Progenitor cell of endocrine pancreas (in vitro differentiated cells): ENCODE measurements at regions not wholly inside any gene's neighbourhood (a gene's known extent, or its start where the extent isn't known, plus 50 kb on each side); places are given as distances from the start of the nearest gene placed in this dataset.
A peak's percentile ranks its signal among the peaks of the same experiment; 100 is the strongest.

ENCODE experiments used
- DNase-seq: peaks from one replicate; pipeline ENCODE4 v3.0.0; 2021; ENCODE audit warnings: low spot score; ENCODE audit not compliant: unreplicated experiment
- H3K27ac Mint-ChIP-seq: 2 replicates; pipeline ENCODE4 v1.8.0; 2021; ENCODE audit warnings: mild to moderate bottlenecking, moderate library complexity, mixed read lengths
- H3K27me3 Mint-ChIP-seq: 2 replicates; pipeline ENCODE4 v1.8.0; 2021; ENCODE audit warnings: mixed read lengths
- H3K36me3 Mint-ChIP-seq: 2 replicates; pipeline ENCODE4 v1.8.0; 2022; ENCODE audit warnings: mixed read lengths; ENCODE audit not compliant: insufficient read depth
- H3K4me1 Mint-ChIP-seq: 2 replicates; pipeline ENCODE4 v1.8.0; 2021; ENCODE audit warnings: low read depth, mixed read lengths
- H3K4me3 Mint-ChIP-seq: 2 replicates; pipeline ENCODE4 v1.8.0; 2021; ENCODE audit warnings: low read depth, mild to moderate bottlenecking, moderate library complexity, mixed read lengths
- H3K9me3 Mint-ChIP-seq: 2 replicates; pipeline ENCODE4 v1.8.0; 2021; ENCODE audit warnings: low read depth, mixed read lengths
- CTCF ChIP-seq: fragments of 200-600 bp; sonication (generic); IDR thresholded peaks from one replicate; pipeline ENCODE4 v1.5.0; 2021; ENCODE audit warnings: antibody characterized with exemption, mild to moderate bottlenecking; ENCODE audit not compliant: unreplicated experiment

- no peak overlapping the region for H3K4me3 Mint-ChIP-seq
- H3K36me3 Mint-ChIP-seq: no peaks in the 10 kb centered on the region
Observed at GRCh38 chr10:128852902-128853301, 614.1 kb upstream of the MGMT start.

GRCh38 chr10:128853537-128853936 is 613.5 kb upstream of the MGMT start:
- no peak for TF ChIP-seq CTCF
- no peak for DNase-seq
- Mint-ChIP-seq H3K4me1 (peaks cover 12% of the 10 kb centered on the region), H3K9me3 (no peaks in the 10 kb centered on the region), H3K27me3 (peaks cover 22% of the 10 kb centered on the region), H3K4me3 (no peak overlapping the region), H3K27ac (no peak overlapping the region), H3K36me3 (no peaks in the 10 kb centered on the region)

More at GRCh38 chr10:128852902-128853301, 614.1 kb upstream of the MGMT start:
- no peaks in the 10 kb centered on the region for H3K9me3 Mint-ChIP-seq
- H3K27me3 Mint-ChIP-seq: peaks cover 25% of the 10 kb centered on the region
- no peak for DNase-seq
- H3K4me1 Mint-ChIP-seq: peaks cover 12% of the 10 kb centered on the region
- H3K27ac Mint-ChIP-seq: peak overlapping the region; percentile 4
- TF ChIP-seq CTCF: no peak

- TF ChIP-seq CTCF: no peak
- Mint-ChIP-seq H3K4me3 (no peak overlapping the region), H3K9me3 (no peaks in the 10 kb centered on the region), H3K27ac (no peak overlapping the region), H3K27me3 (peaks cover 19% of the 10 kb centered on the region), H3K4me1 (peaks cover 12% of the 10 kb centered on the region), H3K36me3 (no peaks in the 10 kb centered on the region)
- no peak for DNase-seq
Observed at GRCh38 chr10:128854204-128854603, 612.8 kb upstream of the MGMT start.

- H3K4me3 Mint-ChIP-seq: peak overlapping the region; percentile 35
- peaks cover 16% of the 10 kb centered on the region for H3K27me3 Mint-ChIP-seq
- no peaks in the 10 kb centered on the region for H3K36me3 Mint-ChIP-seq
- H3K9me3 Mint-ChIP-seq: no peaks in the 10 kb centered on the region
- no peak for DNase-seq
- no peak for TF ChIP-seq CTCF
- peak overlapping the region; percentile 57 for H3K27ac Mint-ChIP-seq
- H3K4me1 Mint-ChIP-seq: peaks cover 12% of the 10 kb centered on the region
Observed at GRCh38 chr10:128854963-128855362, 612.1 kb upstream of the MGMT start.

GRCh38 chr10:128855618-128856428 is 611.2 kb upstream of the MGMT start:
- Mint-ChIP-seq H3K27me3 (peaks cover 11% of the 10 kb centered on the region), H3K9me3 (no peaks in the 10 kb centered on the region), H3K27ac (no peak overlapping the region), H3K4me1 (peaks cover 12% of the 10 kb centered on the region), H3K36me3 (no peaks in the 10 kb centered on the region), H3K4me3 (no peak overlapping the region)
- no peak for TF ChIP-seq CTCF
- no peak for DNase-seq
